ENCODE measurements at regions not wholly inside any gene's neighbourhood (a gene's known extent, or its start where the extent isn't known, plus 50 kb on each side); places are given as distances from the start of the nearest gene placed in this dataset.

GRCh38 chr1:59077466-59078069 lies 219.3 kb upstream of the FGGY start:
- Histone ChIP-seq H3K27ac (ENCODE audit: low read depth, low read length) (no peak overlapping the region), H3K4me3 (ENCODE audit: low read depth, low read length) (no peak overlapping the region), H3K27me3 (ENCODE audit: control insufficient read depth, insufficient read depth, low read length) (no peaks in the 10 kb centered on the region), H3K36me3 (ENCODE audit: control insufficient read depth, insufficient read depth, low read length) (no peaks in the 10 kb centered on the region), H3K9me3 (ENCODE audit: control insufficient read depth, insufficient read depth, low read length) (no peaks in the 10 kb centered on the region), H3K4me1 (ENCODE audit: control insufficient read depth, insufficient read depth, low read length) (peaks cover 3% of the 10 kb centered on the region)
- no peak for DNase-seq (ENCODE audit: low read depth in 4 of 6, low spot score in 6 of 6)
- WGBS (ENCODE audit: insufficient coverage), result 39% methylated on average over 2 of the region's 6 CpGs

- Histone ChIP-seq H3K27ac (ENCODE audit: low read depth, low read length) (no peak overlapping the region), H3K4me1 (ENCODE audit: control insufficient read depth, insufficient read depth, low read length) (peaks cover 3% of the 10 kb centered on the region), H3K9me3 (ENCODE audit: control insufficient read depth, insufficient read depth, low read length) (no peaks in the 10 kb centered on the region), H3K36me3 (ENCODE audit: control insufficient read depth, insufficient read depth, low read length) (no peaks in the 10 kb centered on the region), H3K27me3 (ENCODE audit: control insufficient read depth, insufficient read depth, low read length) (no peaks in the 10 kb centered on the region), H3K4me3 (ENCODE audit: low read depth, low read length) (no peak overlapping the region)
- peak in 3 of 6 donors; percentile 45 to 93 (median 64) for DNase-seq (ENCODE audit: low read depth in 4 of 6, low spot score in 6 of 6)
- WGBS (ENCODE audit: insufficient coverage), result 17% methylated on average over 1 of the region's 4 CpGs
Measured at GRCh38 chr1:59078070-59078800, 218.7 kb upstream of the FGGY start.

- WGBS (ENCODE audit: insufficient coverage), result no CpG with 5 or more reads among the region's 3 CpGs
- H3K9me3 ChIP-seq (ENCODE audit: control insufficient read depth, insufficient read depth, low read length), result no peaks in the 10 kb centered on the region
- DNase-seq (ENCODE audit: low read depth in 4 of 6, low spot score in 6 of 6), result no peak
Measured at GRCh38 chr1:59078866-59079265, 218.0 kb upstream of the FGGY start.

GRCh38 chr1:59079434-59080140 lies 217.3 kb upstream of the FGGY start:
- Histone ChIP-seq H3K4me3 (ENCODE audit: low read depth, low read length) (no peak overlapping the region), H3K4me1 (ENCODE audit: control insufficient read depth, insufficient read depth, low read length) (peaks cover 12% of the 10 kb centered on the region), H3K27ac (ENCODE audit: low read depth, low read length) (no peak overlapping the region), H3K27me3 (ENCODE audit: control insufficient read depth, insufficient read depth, low read length) (no peaks in the 10 kb centered on the region), H3K36me3 (ENCODE audit: control insufficient read depth, insufficient read depth, low read length) (no peaks in the 10 kb centered on the region), H3K9me3 (ENCODE audit: control insufficient read depth, insufficient read depth, low read length) (no peaks in the 10 kb centered on the region)
- 17% methylated on average over 1 of the region's 3 CpGs for WGBS (ENCODE audit: insufficient coverage)
- DNase-seq (ENCODE audit: low read depth in 4 of 6, low spot score in 6 of 6), result peak in 2 of 6 donors; percentile 23 to 64

More at GRCh38 chr1:59078866-59079265, 218.0 kb upstream of the FGGY start:
- Histone ChIP-seq H3K27me3 (ENCODE audit: control insufficient read depth, insufficient read depth, low read length) (no peaks in the 10 kb centered on the region), H3K27ac (ENCODE audit: low read depth, low read length) (no peak overlapping the region), H3K4me1 (ENCODE audit: control insufficient read depth, insufficient read depth, low read length) (peaks cover 5% of the 10 kb centered on the region), H3K36me3 (ENCODE audit: control insufficient read depth, insufficient read depth, low read length) (no peaks in the 10 kb centered on the region), H3K4me3 (ENCODE audit: low read depth, low read length) (no peak overlapping the region)

- Histone ChIP-seq H3K9me3 (ENCODE audit: control insufficient read depth, insufficient read depth, low read length) (no peaks in the 10 kb centered on the region), H3K4me1 (ENCODE audit: control insufficient read depth, insufficient read depth, low read length) (peaks cover 12% of the 10 kb centered on the region), H3K4me3 (ENCODE audit: low read depth, low read length) (no peak overlapping the region), H3K27me3 (ENCODE audit: control insufficient read depth, insufficient read depth, low read length) (no peaks in the 10 kb centered on the region), H3K36me3 (ENCODE audit: control insufficient read depth, insufficient read depth, low read length) (no peaks in the 10 kb centered on the region), H3K27ac (ENCODE audit: low read depth, low read length) (no peak overlapping the region)
- no peak for DNase-seq (ENCODE audit: low read depth in 4 of 6, low spot score in 6 of 6)
- no CpG with 5 or more reads among the region's 1 CpG for WGBS (ENCODE audit: insufficient coverage)
Measured at GRCh38 chr1:59081181-59081580, 215.7 kb upstream of the FGGY start.

- H3K4me1 ChIP-seq (ENCODE audit: control insufficient read depth, insufficient read depth, low read length), result peaks cover 12% of the 10 kb centered on the region
- H3K9me3 ChIP-seq (ENCODE audit: control insufficient read depth, insufficient read depth, low read length), result no peaks in the 10 kb centered on the region
- H3K27ac ChIP-seq (ENCODE audit: low read depth, low read length), result no peak overlapping the region
- no peak for DNase-seq (ENCODE audit: low read depth in 4 of 6, low spot score in 6 of 6)
- WGBS (ENCODE audit: insufficient coverage), result 100% methylated on average over 2 of the region's 5 CpGs
- no peaks in the 10 kb centered on the region for H3K36me3 ChIP-seq (ENCODE audit: control insufficient read depth, insufficient read depth, low read length)
- H3K4me3 ChIP-seq (ENCODE audit: low read depth, low read length), result no peak overlapping the region
- no peaks in the 10 kb centered on the region for H3K27me3 ChIP-seq (ENCODE audit: control insufficient read depth, insufficient read depth, low read length)
Measured at GRCh38 chr1:59081795-59082194, 215.1 kb upstream of the FGGY start.

GRCh38 chr1:59083946-59084865 lies 212.7 kb upstream of the FGGY start:
- Histone ChIP-seq H3K36me3 (ENCODE audit: control insufficient read depth, insufficient read depth, low read length) (no peaks in the 10 kb centered on the region), H3K27me3 (ENCODE audit: control insufficient read depth, insufficient read depth, low read length) (no peaks in the 10 kb centered on the region), H3K4me1 (ENCODE audit: control insufficient read depth, insufficient read depth, low read length) (peaks cover 10% of the 10 kb centered on the region), H3K4me3 (ENCODE audit: low read depth, low read length) (no peak overlapping the region), H3K27ac (ENCODE audit: low read depth, low read length) (peak overlapping the region; percentile 16), H3K9me3 (ENCODE audit: control insufficient read depth, insufficient read depth, low read length) (no peaks in the 10 kb centered on the region)
- 47% methylated on average over 7 of the region's 9 CpGs for WGBS (ENCODE audit: insufficient coverage)
- DNase-seq (ENCODE audit: low read depth in 4 of 6, low spot score in 6 of 6), result peak in 2 of 6 donors; percentile 52 to 67

GRCh38 chr1:59085101-59085500 lies 211.8 kb upstream of the FGGY start:
- H3K36me3 ChIP-seq (ENCODE audit: control insufficient read depth, insufficient read depth, low read length), result no peaks in the 10 kb centered on the region
- H3K27ac ChIP-seq (ENCODE audit: low read depth, low read length), result no peak overlapping the region
- no CpG with 5 or more reads among the region's 3 CpGs for WGBS (ENCODE audit: insufficient coverage)
- no peak for DNase-seq (ENCODE audit: low read depth in 4 of 6, low spot score in 6 of 6)
- H3K27me3 ChIP-seq (ENCODE audit: control insufficient read depth, insufficient read depth, low read length), result no peaks in the 10 kb centered on the region
- H3K4me1 ChIP-seq (ENCODE audit: control insufficient read depth, insufficient read depth, low read length), result peaks cover 9% of the 10 kb centered on the region
- no peaks in the 10 kb centered on the region for H3K9me3 ChIP-seq (ENCODE audit: control insufficient read depth, insufficient read depth, low read length)
- H3K4me3 ChIP-seq (ENCODE audit: low read depth, low read length), result no peak overlapping the region
